ENCODE measurements at regions not wholly inside any gene's neighbourhood (a gene's known extent, or its start where the extent isn't known, plus 50 kb on each side); places are given as distances from the start of the nearest gene placed in this dataset.
"Not testable (repeated sequence)": the region's sequence is repeated elsewhere in the genome, so short reads cannot be mapped to it uniquely, and the experiment has no call there.

GRCh38 chr6:166724576-166724975 lies 97.5 kb upstream of the RPS6KA2 start:
- no peak for DNase-seq (ENCODE audit: low read depth)

GRCh38 chr6:166722785-166723184 lies 95.7 kb upstream of the RPS6KA2 start:
- no peak for DNase-seq (ENCODE audit: low read depth)

DNA sequence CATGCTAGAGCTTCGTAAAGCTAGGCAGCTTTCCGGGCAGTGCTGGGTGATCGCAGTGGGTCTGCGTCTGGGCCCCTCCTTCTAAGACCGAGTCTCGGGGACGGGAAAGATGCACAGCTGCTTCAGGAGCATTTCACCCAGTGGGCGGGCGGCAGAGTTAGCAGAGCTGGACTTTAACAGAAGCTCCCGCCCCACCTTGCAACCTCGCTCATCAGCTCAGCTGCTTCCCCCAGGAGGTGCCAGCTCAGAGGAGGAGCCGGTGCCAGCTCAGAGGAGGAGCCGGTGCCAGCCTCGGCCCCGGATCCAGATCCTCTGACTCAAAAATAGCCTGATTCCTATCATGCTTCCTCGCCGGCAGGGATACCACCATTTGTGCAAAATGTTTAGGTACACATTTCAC lies 94.5 kb upstream of the RPS6KA2 start:
- DNase-seq (ENCODE audit: low read depth), result no peak

DNA sequence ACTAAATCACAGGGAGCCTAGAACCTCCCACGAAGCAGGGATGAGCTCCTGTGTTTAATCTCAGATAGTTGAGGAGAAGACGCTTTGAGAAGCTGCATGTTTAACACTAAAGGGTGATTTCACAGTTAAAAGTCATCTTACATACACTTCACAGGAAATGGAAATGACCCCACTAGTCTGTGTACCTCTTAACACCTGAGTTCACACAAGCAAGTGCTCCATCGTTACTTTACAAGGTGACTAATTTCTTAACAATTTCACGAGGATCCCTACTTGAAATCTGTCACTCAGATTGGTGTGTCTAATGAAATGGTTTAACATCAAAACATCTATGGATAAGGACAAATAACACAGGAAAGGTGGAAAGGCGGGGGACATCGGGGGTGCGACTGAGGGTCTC lies 93.8 kb upstream of the RPS6KA2 start:
- DNase-seq (ENCODE audit: low read depth), result peak; percentile 54

GRCh38 chr6:166719019-166719418 lies 92.0 kb upstream of the RPS6KA2 start:
- DNase-seq (ENCODE audit: low read depth), result no peak

DNA sequence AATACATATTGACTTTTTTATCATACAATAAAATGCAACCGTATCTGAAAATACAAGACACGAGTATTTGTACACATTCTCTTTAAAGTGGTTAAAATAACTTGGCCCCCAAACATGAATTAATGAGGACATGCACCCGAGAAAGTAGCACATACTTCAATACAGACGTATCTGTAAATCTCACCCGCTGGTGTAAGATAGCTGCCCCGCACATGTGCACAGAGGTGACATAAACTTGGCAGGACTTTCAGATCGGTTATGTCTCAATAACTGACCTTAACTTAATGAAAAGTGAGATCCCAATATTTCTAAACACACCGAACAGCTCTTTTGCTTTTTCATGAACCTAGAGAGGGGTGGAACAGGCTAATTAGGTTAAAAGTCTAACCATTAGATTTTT lies 91.5 kb upstream of the RPS6KA2 start:
- no peak for DNase-seq (ENCODE audit: low read depth)

- no peak for DNase-seq (ENCODE audit: low read depth)
Observed at GRCh38 chr6:166716910-166717617, 90.0 kb upstream of the RPS6KA2 start.

GRCh38 chr6:166715992-166716391 lies 88.9 kb upstream of the RPS6KA2 start:
- DNase-seq (ENCODE audit: low read depth), result no peak

GRCh38 chr6:166715065-166715464 lies 88.0 kb upstream of the RPS6KA2 start:
- DNase-seq (ENCODE audit: low read depth), result no peak

DNA sequence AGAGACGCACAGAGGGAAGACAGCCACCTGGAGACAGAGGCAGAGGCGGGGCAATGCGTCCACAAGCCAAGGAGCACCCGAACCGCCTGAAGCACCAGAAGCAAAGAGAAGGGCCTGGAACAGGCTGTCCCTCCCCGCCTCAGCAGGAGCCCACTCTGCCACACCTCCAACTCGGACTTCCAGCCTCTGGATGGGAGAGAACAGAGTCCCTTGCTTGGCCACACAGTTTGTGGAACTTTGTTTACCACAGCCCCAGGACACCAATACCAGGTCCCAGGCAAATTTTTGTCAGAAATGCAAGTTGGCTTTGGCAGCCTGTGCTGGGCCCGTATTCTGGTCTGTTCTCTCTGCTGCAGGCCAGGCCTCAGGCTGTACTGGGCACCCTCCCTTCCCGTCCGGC lies 87.5 kb upstream of the RPS6KA2 start:
- no peak for DNase-seq (ENCODE audit: low read depth)

DNA sequence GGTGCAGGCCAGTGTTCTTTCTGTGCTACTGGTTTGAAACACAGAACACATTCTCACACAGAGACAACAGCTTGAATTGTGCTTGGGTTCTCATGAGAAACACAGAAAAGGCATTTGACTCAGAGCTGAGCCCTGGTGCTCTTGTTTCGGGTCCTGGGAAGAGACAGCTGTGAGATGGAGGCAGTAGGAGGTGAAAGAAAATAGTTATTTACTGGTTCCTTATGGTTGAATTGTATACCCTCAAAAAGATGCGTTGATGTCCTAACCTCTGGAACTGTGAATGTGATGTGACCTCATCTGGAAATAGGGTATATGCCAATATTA lies 87.1 kb upstream of the RPS6KA2 start:
- DNase-seq (ENCODE audit: low read depth), result no peak

- no peak for DNase-seq (ENCODE audit: low read depth)
Observed at GRCh38 chr6:166713434-166714186, 86.6 kb upstream of the RPS6KA2 start.

- no peak for DNase-seq (ENCODE audit: low read depth)
Observed at GRCh38 chr6:166712286-166713228, 85.5 kb upstream of the RPS6KA2 start.

DNA sequence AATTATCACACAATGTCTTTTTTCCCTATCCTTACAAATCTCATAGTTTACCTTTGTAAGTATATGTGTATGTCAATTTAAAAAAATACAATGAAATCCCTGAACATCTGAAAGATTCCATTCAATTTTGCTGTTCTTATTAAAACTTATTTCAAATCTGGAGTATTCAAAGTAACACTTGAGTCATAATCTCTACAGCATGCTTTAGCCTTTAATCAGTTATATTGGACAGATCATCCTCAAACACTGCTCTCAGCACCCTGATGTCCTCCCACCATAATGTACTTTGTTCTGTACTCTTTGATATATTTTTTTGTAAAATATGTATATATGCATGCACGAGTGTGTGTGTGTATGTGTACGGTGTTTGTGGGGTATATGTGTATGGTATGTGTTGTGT lies 83.0 kb upstream of the RPS6KA2 start:
- DNase-seq (ENCODE audit: low read depth), result no peak

- no peak for DNase-seq (ENCODE audit: low read depth)
Observed at GRCh38 chr6:166708460-166708859, 81.4 kb upstream of the RPS6KA2 start.

- DNase-seq (ENCODE audit: low read depth), result peak; percentile 32
Observed at GRCh38 chr6:166707045-166707444, 80.0 kb upstream of the RPS6KA2 start.

- DNase-seq (ENCODE audit: low read depth), result no peak
Observed at GRCh38 chr6:166705069-166705468, 78.0 kb upstream of the RPS6KA2 start.

- DNase-seq (ENCODE audit: low read depth), result no peak
Observed at GRCh38 chr6:166704171-166704570, 77.1 kb upstream of the RPS6KA2 start.

GRCh38 chr6:166703149-166703710 lies 76.2 kb upstream of the RPS6KA2 start:
- no peak for DNase-seq (ENCODE audit: low read depth)

DNA sequence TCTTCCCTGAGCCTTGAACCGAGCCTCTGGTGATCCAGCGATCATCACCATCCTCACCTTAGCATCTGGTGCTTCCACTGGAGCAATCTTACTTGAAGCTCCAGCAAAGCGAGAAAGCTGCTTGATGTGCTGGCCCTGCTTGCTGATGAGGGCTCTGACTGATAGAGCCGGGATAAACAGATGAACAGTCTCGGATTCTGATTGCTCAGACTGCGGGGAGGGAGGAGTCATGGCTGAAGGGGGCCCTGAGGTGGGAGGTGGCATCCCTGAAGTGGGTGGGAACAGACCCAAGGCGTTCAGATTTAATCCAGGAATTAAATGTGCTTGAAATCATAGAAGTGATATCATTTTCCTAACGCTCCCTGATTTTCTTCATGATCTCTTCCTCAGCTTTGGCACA lies 74.4 kb upstream of the RPS6KA2 start:
- not testable (repeated sequence) for DNase-seq (ENCODE audit: low read depth)

DNA sequence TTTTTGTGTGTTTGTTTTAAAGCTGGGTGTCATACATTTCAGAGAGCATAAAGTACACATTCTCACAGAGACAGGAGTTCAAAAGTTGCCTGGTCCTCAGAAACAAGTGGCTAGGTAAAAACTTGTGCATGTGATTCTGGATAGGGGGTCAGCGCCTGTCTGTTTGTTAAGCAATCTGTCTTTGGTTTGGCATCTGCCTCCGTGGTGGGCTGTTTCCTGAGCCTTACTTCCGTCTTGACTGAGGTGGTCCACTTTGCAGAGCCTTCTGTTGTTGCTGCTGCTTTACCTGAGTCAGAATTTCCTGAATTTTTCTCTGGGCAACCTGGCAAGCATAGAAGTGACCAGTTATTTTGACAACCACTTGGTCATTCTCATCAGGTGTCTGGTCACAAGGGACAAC lies 73.8 kb upstream of the RPS6KA2 start:
- not testable (repeated sequence) for DNase-seq (ENCODE audit: low read depth)

DNA sequence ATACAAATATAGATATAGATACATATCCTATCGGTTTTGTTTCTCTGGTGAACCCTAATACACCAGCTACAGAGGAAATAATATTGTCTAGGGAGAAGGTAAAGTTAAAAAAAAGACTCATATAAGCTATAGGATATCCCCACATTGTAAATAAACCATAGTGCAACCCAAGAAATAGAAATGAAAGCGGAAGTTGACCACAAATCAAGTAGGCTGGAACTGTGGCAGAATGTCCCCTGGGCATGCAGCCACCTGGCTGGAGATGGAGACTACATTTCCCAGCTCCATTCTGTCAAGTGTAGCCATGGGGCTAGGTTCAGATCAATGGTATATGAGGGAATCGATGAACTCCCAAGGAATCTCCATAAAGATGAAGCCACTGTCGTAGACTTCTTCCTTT lies 70.1 kb upstream of the RPS6KA2 start:
- DNase-seq (ENCODE audit: low read depth), result no peak
